NCI-H1436 (cell line): ENCODE measurements at regions not wholly inside any gene's neighbourhood (a gene's known extent, or its start where the extent isn't known, plus 50 kb on each side); places are given as distances from the start of the nearest gene placed in this dataset.
"Not testable (repeated sequence)": the region's sequence is repeated elsewhere in the genome, so short reads cannot be mapped to it uniquely, and the experiment has no call there.

Source experiments
- DNase-seq: peaks from one replicate; lab custom pipeline; 2025; lab: John Stamatoyannopoulos, UW

DNA sequence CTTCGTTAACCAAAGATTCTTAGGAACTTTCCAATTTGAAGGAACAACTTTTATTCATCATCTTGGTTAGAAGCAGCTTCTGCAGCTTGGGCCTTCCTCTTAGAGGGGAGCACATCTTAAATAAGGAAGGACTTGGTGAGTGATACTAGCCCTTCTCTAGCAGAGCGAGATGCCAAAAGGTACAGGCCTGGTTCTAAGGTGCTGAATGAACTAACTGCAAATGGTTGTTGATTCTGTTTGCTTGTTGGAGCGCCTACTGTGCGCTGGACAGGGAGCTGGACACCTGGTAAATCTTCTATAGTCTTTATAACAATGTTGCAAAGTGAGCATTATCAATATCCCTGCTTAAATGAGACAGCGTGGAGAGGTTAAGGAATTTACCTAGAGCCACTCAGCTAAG, 127.1 kb downstream of the MYCN start:
- no peak for DNase-seq

DNA sequence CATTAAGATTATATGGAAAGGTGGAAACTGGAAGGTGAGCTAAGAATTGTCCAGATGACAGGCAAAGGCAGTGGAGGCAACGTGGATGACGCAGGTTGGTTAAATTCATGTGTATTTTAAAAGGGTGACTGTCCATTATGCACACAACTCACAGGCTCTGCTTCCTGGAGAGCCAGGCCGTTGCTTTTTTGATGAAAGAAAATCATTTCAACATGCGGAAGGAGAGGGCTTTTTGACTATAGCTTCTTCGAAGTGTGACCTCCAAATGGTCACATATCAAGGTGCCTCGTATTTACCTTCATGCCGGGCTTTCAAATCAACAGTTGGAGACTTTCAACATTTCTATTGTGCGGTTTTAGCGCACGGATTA, 126.7 kb downstream of the MYCN start:
- no peak for DNase-seq

DNA sequence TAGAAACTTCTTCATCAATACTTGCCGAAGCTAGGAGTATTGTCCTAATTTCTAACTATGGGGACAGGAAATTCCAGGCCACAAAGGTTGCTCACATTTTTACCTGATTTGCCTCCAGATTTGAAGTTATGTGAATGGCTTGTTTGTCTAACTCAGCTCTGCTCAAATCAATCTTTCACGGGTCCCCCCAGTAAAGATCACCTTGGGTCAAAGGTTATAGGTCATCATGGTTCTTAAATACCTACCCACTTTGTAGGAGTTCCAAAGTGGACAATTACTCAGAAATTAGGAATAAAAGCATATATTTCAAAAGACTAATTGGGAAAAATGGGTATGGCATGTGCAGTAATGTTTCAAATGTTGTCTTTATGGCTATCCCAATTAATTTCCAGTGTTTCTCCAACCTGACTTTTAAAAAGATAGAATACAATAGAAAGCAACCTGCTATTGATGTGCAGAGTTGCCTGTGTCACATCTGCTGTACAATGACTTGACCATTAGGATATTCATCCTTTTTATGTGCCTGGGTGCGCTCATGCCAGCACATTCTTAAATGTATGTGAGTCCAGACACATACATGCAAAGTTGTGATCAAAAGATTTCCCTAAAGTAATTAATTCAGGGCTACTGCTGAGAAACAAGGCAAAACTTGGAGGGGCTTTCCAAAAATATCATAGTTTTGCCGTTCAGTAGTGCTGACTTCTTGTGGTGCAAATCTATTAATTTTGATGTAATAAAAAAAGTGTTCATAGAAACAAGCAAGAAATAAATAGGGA, 126.1 kb downstream of the MYCN start:
- DNase-seq = no peak

DNA sequence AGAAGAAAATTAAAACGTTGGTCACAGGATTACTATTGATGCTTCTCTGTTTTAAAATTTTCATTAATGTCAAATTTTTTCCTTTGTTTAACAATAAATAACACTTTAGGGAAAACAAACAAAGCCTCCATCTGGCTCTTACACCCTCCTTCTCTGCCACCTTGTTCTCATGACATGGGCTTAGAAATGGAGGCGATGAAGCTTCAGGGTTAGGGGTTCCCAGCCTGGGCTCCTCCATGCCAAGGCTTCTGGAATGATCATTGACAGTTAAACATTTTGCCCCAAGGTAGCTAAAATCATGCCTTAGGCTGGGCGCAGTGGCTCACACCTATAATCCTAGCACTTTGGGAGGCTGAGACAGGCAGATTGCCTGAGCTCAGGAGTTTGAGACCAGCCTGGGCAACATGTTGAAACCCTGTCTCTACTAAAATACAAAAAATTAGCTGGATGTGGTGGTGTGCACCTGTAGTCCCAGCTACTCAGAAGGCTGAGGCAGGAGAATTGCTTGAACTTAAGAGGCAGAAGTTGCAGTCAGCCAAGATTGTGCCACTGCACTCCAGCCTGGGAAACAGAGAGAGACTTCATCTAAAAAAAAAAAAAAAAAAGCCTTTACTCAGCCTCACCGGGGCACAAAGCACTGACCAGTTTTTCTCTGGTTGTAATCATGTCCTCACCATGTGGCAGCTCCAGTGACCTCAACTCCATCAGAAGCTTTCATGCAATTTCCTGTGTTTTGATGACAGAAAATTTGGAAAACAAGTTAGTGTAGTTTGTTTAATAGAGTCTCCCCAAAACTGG, 125.1 kb downstream of the MYCN start:
- not testable (repeated sequence) for DNase-seq

DNA sequence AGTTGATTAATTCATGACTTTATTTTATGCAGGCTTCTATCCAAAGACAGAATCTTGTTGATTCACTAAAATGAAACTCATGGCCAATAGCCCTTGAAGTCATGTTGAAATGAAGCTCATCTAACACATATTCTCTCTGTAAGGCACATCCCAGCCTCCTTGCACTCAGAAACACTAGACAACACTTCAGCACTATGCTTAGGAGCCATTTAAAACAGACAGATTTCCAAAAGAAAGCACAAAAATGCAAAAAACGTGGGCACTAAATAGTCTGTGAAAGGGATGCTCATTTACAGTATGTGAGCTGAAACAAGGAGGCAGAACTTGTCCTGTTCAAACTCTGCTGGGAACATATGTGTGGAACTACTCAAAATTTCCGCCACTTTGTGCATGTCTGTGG, 124.4 kb downstream of the MYCN start:
- no peak for DNase-seq

DNA sequence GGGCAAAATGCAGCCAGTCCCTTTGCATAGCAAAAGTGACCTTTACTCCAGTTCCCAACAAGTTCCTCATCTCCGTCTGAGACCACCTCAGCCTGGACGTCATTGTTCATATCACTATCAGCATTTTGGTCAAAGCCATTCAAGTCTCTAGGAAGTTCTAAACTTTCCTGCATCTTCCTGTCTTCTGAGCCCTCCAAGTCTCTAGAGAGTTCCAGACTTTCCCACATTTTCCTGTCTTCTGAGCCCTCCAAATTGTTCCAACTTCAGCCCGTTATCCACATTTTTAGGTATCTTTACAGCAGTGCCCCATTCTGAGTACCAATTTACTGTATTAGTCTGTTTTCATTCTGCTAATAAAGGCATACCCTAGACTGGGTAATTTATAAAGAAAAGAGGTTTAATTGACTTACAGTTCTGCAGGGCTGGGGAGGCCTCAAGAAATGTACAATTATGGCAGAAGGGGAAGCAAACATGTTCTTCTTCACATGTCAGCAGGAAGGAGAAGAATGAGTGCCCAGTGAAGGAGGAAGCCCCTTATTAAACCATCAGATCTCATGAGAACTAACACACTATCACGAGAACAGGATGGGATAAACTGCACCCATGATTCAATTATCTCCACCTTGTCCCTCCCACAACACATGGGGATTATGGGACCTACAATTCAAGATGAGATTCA, 123.7 kb downstream of the MYCN start:
- no peak for DNase-seq

DNA sequence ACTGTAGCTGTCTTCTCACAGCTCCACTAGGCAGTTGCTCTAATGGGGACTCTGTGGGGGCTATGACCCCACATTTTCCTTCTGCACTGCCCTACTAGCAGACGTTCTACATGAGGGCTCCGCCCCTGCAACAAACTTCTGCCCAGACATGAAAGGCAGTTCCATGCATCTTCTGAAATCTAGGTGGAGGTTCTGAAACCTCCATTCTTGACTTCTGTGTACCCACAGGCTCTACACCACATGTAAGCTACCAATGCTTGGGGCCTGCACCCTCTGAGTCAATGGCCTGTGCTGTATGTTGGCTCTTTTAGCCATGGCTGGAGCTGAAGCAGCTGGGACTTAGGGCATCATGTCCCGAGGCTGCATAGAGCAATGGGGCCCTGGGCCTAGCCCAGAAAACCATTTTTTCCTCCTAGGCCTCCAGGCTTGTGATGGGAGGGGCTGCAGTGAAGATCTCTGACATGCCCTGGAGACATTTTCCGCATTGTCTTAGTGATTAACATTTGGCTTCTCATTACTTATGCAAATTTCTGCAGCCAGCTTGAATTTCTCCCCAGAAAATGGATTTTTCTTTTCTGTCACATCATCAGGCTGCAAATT, 123.0 kb downstream of the MYCN start:
- DNase-seq = no peak

DNA sequence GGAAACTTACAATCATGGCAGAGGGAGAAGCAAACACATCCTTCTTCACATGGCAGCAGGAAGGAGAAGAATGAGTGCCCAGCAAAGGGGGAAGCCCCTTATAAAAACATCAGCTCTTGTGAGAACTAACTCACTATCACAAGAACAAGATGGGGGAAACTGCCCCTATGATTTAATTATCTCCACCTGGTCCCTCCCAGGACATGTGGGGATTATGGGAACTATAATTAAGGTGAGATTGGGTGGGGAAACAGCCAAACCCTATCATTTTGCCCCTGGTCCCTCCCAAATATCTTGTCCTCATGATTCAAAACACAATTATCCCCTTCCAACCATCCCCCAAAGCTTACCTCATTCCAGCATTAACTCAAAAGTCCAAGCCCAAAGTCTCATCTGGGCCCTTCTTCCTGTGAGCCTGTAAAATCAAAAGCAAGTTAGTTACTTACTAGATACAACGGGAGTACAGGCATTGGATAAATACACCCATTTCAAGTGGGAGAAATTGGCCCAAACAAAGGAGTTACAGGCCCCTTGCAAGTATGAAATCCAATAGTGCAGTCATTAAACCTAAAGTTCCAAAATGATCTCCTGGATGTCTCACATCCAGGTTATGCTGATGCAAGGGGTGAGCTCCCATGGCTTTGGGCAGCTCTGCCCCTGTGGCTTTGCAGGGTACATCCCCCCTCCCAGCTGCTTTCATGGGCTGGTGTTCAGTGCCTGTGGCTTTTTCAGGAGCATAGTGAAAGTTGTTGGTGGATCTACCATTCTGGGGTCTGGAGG, 122.3 kb downstream of the MYCN start:
- no peak for DNase-seq

DNA sequence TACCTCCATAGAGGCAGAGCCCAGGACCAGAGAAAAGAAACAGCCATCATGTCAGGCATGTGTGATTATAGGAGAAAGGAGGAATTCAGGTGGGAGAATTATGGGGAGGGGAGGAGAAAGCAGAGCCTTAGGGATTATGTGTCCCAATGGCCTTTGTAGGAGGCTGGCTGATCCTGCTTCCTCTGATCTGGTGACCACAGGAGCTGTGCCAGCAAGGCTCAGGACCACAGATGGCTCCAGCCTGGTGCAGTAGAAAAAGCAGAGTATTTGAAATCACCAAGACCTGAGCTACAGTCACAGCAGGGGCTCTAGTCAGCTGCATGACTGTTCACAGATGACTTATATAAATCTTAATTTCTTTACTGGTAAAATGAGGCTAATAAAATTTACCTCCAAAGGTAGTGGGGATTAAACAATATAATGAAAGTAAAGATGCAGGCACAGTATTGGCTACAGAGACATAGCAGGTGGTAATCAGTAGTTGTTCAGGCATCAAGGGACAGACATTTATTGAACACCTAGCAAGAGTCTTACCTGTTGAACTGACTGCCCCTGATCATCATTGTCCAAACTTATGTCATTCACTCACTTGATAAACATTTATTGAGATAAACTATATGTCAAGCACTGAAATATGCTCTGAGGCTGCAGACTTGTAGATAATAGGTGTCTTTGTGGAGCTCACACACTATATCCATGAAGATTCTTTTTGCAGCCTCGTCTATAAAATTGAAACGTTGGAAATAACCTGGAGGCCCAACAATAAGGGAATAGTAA, 121.3 kb downstream of the MYCN start:
- DNase-seq = no peak

DNA sequence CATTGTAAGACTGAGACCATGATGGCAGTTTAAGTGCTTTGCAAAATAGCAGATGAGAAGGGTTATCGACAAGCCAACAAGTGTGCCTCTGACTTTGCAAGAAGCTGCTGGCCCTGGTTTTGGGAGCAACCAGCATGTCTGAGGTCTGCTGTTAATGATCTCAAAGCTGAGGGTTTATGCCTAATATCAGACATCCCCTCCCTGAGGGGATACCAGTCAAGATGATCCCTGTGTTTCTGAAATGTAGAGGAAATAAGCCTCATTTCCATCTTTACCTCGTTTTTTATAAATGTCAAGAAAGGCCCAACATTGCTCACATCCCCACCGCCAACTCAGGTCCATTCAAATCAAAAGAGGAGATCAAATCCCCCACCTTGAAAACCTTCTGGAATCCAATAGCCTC, 120.6 kb downstream of the MYCN start:
- DNase-seq = no peak

DNA sequence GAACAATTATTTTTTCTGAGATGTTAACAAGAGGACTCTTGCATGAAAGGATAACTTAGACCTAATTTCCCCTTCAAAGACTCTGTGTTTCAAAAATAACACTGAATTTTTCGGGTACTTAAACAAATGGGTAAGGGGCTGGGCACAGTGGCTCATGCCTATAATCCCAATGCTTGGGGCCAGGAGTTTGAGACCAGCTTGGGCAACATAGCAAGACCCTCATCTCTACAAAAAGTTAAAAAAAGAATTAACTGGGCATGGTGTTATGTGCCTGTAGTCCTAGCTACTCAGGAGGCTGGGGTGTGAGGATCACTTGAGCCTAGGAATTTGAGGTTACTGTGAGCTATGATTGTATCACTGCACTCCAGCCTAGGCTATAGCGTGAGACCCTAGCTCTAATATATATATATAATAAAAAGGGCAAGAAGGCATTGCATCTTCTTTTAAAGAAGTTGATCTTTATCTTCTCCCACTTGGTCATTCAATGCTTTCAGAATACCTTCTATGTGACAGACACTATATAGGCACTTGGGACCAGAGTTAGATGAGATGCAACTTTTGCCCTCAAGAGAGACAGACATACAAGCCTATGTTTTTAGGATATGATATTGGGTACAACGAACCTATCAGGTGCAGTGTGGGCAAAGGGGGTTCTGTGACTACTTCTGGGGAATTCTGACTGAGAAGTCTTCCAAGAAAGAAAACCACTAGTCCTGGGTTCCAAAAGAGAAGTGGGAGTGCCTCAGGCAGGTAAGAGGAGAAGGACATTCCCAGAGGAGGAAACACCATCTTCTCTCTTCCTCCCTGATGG, 120.0 kb downstream of the MYCN start:
- no peak for DNase-seq

DNA sequence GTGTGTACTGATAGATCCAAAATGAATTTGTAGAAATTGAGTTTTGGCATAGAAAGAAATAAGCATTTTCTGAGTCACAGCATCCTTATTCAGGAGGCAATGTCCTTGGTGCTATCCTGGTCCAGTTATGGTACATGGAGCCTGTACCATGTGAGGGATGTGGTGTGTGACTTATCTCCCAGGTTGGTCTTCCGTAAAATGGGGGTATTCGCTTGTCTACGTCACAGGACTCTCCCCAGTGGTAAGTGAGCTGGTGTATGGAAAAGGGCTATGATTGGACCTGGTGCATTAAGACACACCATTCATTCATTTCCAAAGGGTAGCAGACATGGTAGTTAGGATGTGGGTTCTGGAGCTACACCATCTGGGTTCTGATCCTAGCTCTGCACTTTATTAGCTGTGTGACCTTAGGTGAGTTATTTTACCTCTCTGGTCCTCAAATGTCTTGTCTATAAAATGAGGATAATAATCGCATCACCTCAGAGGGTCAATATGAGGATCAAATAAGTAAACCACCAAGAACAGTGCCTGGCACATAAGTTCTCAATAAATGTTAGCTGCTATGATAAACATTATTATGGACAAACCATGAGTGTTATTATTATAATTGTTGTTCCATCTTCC, 119.2 kb downstream of the MYCN start:
- DNase-seq = no peak

DNA sequence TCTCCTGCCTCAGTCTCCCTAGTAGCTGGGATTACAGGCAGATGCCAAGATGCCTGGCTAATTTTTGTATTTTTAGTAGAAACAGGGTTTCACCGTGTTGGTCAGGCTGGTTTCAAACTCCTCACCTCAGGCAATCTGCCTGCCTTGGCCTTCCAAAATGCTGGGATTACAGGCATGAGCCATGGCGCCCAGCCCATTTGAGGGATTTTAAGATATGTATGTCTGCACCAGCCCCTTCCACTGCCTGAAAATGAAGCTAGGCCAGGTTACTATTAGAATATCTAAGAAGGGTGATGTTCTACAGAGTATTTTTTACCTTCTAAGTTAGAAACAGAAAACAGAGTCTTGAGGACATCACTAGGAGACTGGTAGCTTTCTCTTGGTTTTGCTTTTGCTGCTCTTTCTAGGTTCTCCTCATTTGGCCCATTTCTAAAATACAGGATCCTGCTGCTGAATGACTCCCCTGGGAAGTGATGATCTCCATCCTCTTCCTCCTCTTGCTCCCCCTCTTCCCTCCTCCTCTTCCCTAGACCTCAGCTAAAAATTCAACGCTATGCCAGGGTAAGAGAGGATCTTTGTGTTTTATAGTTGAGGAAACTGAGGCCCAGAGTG, 118.5 kb downstream of the MYCN start:
- no peak for DNase-seq

DNA sequence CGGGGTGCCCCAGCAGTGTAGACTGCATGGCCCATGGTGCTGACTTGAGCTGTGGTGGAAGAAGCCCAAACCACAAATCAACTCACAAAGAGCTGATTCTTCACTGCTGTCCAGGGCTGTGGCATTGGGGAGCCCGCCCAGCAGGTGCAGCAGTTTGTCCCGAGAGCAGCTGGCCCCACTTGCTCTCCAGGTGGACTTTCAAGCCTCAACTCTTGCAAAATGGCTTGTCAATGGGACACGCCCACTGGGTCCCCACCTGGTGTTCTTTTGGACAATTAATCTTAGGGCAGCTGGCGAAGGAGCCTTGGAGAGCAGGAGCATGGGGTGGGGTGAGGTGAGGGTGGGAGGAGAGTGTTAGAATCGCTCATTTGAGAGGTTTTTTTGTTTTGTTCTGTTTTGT, 117.9 kb downstream of the MYCN start:
- DNase-seq = no peak

DNA sequence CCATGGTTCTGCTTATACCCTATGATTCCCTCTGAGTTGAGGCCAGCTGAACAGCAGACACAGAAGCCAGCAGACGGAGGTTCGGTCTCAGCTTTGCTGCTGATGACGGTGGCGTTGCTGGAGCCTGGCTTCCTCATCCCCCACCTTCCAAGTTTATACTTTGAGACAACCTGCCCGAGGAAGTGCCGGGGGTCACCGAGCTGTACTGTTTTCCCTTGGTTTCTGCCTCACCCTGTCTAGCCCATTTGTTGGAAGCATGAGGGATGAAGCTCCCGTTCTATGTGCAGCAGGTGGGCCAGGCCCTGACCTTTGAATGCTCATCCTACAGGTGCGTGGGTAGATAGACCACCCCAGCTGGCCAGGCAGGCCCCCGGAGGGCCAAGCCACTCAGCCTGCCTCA, 117.3 kb downstream of the MYCN start:
- no peak for DNase-seq

DNA sequence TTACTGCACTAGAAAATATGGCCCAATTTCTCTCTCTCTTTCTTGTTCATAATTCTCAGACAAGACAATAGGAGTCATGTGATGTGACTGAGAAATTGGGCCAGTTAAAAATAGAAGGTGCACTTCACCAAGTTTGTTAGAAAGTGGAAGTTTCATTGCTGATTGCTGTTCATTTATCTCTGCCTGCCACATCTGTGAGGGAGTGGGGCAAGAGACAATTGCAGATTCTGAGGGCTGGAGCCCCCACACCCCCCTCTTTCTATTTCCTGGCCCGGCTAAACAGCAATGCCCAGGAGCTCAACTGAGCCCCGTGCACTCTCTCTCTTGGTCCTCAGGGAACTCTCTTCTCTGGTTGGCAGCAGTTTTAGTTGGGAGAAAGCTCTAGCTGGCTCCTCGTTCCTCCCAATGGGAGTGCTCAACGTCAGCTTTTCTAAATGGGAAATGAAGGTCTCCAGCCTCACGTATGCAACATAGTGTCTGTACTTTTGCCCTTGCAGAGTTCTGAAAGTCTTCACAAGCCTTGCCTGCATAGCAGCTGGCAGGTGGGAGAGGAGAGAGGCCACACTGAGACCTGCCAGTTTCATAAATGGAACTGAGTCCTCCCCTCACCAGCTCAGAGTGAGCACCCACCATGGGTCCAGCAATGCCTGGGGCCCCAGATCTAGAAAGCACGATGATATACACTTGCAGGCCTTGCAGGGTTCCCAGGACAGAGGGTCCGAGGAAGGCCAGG, 115.7 kb downstream of the MYCN start:
- no peak for DNase-seq

DNA sequence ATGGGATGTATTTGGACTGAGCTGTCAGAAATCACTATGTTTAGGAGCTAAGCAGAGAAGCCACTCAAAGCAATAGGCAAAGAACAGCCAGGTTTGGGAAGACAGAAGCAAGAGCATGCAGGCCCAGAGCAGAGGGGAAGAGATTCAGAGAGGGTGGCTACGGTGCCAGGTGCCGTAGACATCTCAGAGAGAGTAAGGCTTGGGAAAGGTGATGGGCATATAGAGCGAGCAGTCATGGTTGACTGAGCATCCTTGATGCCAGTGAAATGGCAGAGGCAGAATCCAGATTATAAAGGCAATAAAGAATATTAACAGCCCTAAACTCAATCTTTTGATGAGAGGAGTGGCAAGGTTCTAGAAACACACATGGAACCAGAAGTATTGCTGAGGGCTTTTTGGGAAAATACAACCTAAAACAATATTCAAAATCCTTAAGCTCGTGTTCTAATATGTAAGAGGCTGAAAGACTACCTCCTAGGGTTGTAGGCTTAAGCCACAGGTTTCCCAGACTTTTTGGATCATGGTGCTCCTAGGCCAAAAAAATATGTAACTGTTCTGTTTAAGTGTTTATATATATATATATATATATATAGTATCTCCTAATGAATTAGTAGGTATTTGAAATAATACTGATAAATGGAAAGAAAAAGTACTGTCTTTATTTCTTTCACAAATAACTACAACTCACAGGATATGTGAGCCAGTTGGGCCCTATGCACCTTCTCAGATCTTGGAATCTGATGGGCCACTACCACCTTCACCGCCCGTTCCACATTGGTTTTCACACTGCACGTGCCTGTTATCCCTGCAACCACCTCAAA, 113.3 kb downstream of the MYCN start:
- no peak for DNase-seq

DNA sequence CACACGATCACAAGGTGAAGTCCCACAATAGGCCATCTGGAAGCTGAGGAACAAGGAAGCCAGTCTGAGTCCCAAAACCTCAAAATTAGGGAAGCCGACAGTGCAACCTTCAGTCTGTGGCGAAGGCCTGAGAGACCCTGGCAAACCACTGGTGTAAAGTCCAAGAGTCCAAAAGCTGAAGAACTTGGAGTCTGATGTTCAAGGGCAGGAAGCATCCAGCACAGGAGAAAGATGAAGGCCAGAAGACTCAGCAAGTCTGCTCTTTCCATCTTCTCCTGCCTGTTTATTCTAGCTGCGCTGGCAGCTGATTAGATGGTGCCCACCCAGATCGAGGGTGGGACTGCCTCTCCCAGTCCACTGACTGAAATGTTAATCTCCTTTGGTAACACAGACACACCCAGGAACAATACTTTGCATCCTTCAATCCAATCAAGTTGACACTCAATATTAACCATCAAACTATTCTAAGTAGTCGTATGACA, 112.3 kb downstream of the MYCN start:
- DNase-seq = not testable (repeated sequence)
